ENCODE measurements at regions not wholly inside any gene's neighbourhood (a gene's known extent, or its start where the extent isn't known, plus 50 kb on each side); places are given as distances from the start of the nearest gene placed in this dataset.

- TF ChIP-seq, protein P1, sequence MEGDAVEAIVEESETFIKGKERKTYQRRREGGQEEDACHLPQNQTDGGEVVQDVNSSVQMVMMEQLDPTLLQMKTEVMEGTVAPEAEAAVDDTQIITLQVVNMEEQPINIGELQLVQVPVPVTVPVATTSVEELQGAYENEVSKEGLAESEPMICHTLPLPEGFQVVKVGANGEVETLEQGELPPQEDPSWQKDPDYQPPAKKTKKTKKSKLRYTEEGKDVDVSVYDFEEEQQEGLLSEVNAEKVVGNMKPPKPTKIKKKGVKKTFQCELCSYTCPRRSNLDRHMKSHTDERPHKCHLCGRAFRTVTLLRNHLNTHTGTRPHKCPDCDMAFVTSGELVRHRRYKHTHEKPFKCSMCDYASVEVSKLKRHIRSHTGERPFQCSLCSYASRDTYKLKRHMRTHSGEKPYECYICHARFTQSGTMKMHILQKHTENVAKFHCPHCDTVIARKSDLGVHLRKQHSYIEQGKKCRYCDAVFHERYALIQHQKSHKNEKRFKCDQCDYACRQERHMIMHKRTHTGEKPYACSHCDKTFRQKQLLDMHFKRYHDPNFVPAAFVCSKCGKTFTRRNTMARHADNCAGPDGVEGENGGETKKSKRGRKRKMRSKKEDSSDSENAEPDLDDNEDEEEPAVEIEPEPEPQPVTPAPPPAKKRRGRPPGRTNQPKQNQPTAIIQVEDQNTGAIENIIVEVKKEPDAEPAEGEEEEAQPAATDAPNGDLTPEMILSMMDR (IDR thresholded peaks at IDR 0.05): no peak
- TF ChIP-seq EZH2 (IDR thresholded peaks at IDR 0.05; ENCODE audit: borderline replicate concordance, insufficient read depth, low read depth, low read length, poor library complexity, severe bottlenecking): no peak
Observed at GRCh38 chr1:14326857-14327256, 271.6 kb upstream of the KAZN start.

Measured in B cell (primary cell).